ENCODE measurements at regions not wholly inside any gene's neighbourhood (a gene's known extent, or its start where the extent isn't known, plus 50 kb on each side); places are given as distances from the start of the nearest gene placed in this dataset.

GRCh38 chr13:33388286-33388998, 102.9 kb upstream of the STARD13 start:
- peak in 1 of 2 donors; percentile 14 for TF ChIP-seq CTCF (IDR thresholded peaks at IDR 0.05)
- TF ChIP-seq POLR2A (IDR thresholded peaks at IDR 0.05) = no peak
